MM.1S (cell line): ENCODE measurements at regions not wholly inside any gene's neighbourhood (a gene's known extent, or its start where the extent isn't known, plus 50 kb on each side); places are given as distances from the start of the nearest gene placed in this dataset.

Experiments
- CTCF ChIP-seq: fragments of 300-600 bp; sonication (generic); IDR thresholded peaks from 2 replicates; pipeline ENCODE4 v1.5.1; 2016; ENCODE audit warnings: antibody characterized with exemption, low read length, mixed read lengths
- EZH2phosphoT487 ChIP-seq: fragments of 300-600 bp; sonication (generic); IDR thresholded peaks from 2 replicates; pipeline ENCODE4 v1.6.1; 2018; ENCODE audit warnings: antibody characterized with exemption, low read length

- TF ChIP-seq CTCF, result no peak
- TF ChIP-seq EZH2phosphoT487, result no peak
Observed at GRCh38 chr11:81422402-81422801, 1311.3 kb downstream of the FAM181B start.
